IMR-90 (cell line): ENCODE measurements at regions not wholly inside any gene's neighbourhood (a gene's known extent, or its start where the extent isn't known, plus 50 kb on each side); places are given as distances from the start of the nearest gene placed in this dataset.

Experiments used
- ATAC-seq: fragments of 200-7000 bp; cut with Tn5 transposase; 2 replicates; pipeline ENCODE4 v1.9.1; 2020; ENCODE audit warnings: low read depth, mild to moderate bottlenecking, moderate library complexity
- BruUV-seq: library from RNA; stranded (reverse); fragments of 400-500 nt; replicated peaks from 2 replicates; lab custom pipeline; 2021; lab: Mats Ljungman, UMichigan
- CTCF ChIA-PET: fragments of 300-600 bp; formaldehyde crosslinking; extraction: SDS; loops from one replicate; lab custom pipeline; 2021; ENCODE audit warnings: antibody characterized with exemption; lab: Yijun Ruan, JAX
- POLR2A ChIA-PET: fragments of 300-600 bp; sonication (Branson Sonifier 250); formaldehyde crosslinking; loops from one replicate; lab custom pipeline; 2022; ENCODE audit warnings: antibody characterized with exemption; ENCODE audit not compliant: unreplicated experiment; lab: Charles Lee
- DNase-seq: peaks from one replicate; pipeline ENCODE4 v3.0.0; 2013
- H2AFZ ChIP-seq: replicated peaks from 2 replicates; pipeline ENCODE3; 2013; ENCODE audit warnings: low read length, mild to moderate bottlenecking; ENCODE audit not compliant: poor library complexity
- H2AK5ac ChIP-seq: 2 replicates; pipeline ENCODE4 v1.6.1; 2013; ENCODE audit warnings: low read depth, low read length, inconsistent platforms
- H2AK9ac ChIP-seq: replicated peaks from 2 replicates; pipeline ENCODE3; 2013; ENCODE audit warnings: mild to moderate bottlenecking, low read depth, low read length, moderate library complexity; ENCODE audit not compliant: poor library complexity
- H2BK120ac ChIP-seq: 2 replicates; pipeline ENCODE4 v1.6.1; 2013; ENCODE audit warnings: low read depth, low read length, inconsistent platforms
- H2BK15ac ChIP-seq: 3 replicates; pipeline ENCODE4 v1.6.1; 2013; ENCODE audit warnings: low read depth, low read length, inconsistent platforms
- H2BK20ac ChIP-seq: 2 replicates; pipeline ENCODE4 v1.6.1; 2013; ENCODE audit warnings: low read depth, mild to moderate bottlenecking, inconsistent platforms, low read length, moderate library complexity
- H2BK5ac ChIP-seq: 2 replicates; pipeline ENCODE4 v1.6.1; 2013; ENCODE audit warnings: mild to moderate bottlenecking, low read depth, low read length, inconsistent platforms; ENCODE audit not compliant: poor library complexity, severe bottlenecking
- H3K14ac ChIP-seq: replicated peaks from 2 replicates; pipeline ENCODE4 v1.6.1; 2013; ENCODE audit warnings: low read depth, low read length, inconsistent platforms
- H3K18ac ChIP-seq: 2 replicates; pipeline ENCODE4 v1.6.1; 2013; ENCODE audit warnings: low read depth, low read length, control low read depth
- H3K23ac ChIP-seq: 2 replicates; pipeline ENCODE4 v1.6.1; 2013; ENCODE audit warnings: low read depth, low read length, inconsistent platforms
- H3K27ac ChIP-seq: 2 replicates; pipeline ENCODE4 v1.5.1; 2013; ENCODE audit warnings: mild to moderate bottlenecking, control low read depth, low read length; ENCODE audit not compliant: insufficient read depth
- H3K27me3 ChIP-seq: 2 replicates; pipeline ENCODE4 v1.6.1; 2013; ENCODE audit warnings: low read length; ENCODE audit not compliant: control insufficient read depth, insufficient read depth
- H3K36me3 ChIP-seq: 2 replicates; pipeline ENCODE4 v1.6.1; 2013; ENCODE audit warnings: low read length, mixed read lengths; ENCODE audit not compliant: control insufficient read depth, insufficient read depth
- H3K4ac ChIP-seq: 2 replicates; pipeline ENCODE4 v1.6.1; 2013; ENCODE audit warnings: low read depth, low read length, inconsistent platforms
- H3K4me1 ChIP-seq: 2 replicates; pipeline ENCODE4 v1.6.1; 2013; ENCODE audit warnings: low read length, mixed read lengths; ENCODE audit not compliant: control insufficient read depth, insufficient read depth
- H3K4me2 ChIP-seq: 2 replicates; pipeline ENCODE4 v1.6.1; 2013; ENCODE audit warnings: low read depth, mild to moderate bottlenecking, control low read depth, low read length, moderate library complexity
- H3K4me3 ChIP-seq: 2 replicates; pipeline ENCODE4 v1.5.1; 2013; ENCODE audit warnings: low read depth, mild to moderate bottlenecking, control low read depth, low read length, moderate library complexity; ENCODE audit not compliant: insufficient read depth
- H3K56ac ChIP-seq: 2 replicates; pipeline ENCODE4 v1.6.1; 2013; ENCODE audit warnings: low read length, inconsistent platforms; ENCODE audit not compliant: insufficient read depth; ENCODE audit errors: extremely low read depth
- H3K79me1 ChIP-seq, 2 experiments: 2 replicates each; pipeline ENCODE4 v1.6.1; 2013; ENCODE audit warnings: low read length in 2 of 2, inconsistent platforms in 1 of 2, low read depth in 1 of 2
- H3K9ac ChIP-seq: 2 replicates; pipeline ENCODE4 v1.6.1; 2013; ENCODE audit warnings: low read depth, low read length, control low read depth
- H3K9me1 ChIP-seq: 2 replicates; pipeline ENCODE4 v1.6.1; 2013; ENCODE audit warnings: low read length, inconsistent platforms; ENCODE audit not compliant: insufficient read depth
- H3K9me3 ChIP-seq: 2 replicates; pipeline ENCODE4 v1.6.1; 2013; ENCODE audit warnings: low read length; ENCODE audit not compliant: control insufficient read depth, insufficient read depth
- H4K20me1 ChIP-seq: 2 replicates; pipeline ENCODE4 v1.6.1; 2013; ENCODE audit warnings: low read length, inconsistent platforms; ENCODE audit not compliant: insufficient read depth
- H4K5ac ChIP-seq: 2 replicates; pipeline ENCODE4 v1.6.1; 2013; ENCODE audit warnings: mild to moderate bottlenecking, low read depth, low read length, control low read depth
- H4K8ac ChIP-seq, 2 experiments: 2 replicates each; pipeline ENCODE4 v1.6.1; 2013; ENCODE audit warnings: low read depth in 2 of 2, low read length in 2 of 2, control low read depth in 1 of 2, inconsistent platforms in 1 of 2
- H4K91ac ChIP-seq: 2 replicates; pipeline ENCODE4 v1.6.1; 2013; ENCODE audit warnings: low read depth, low read length, inconsistent platforms; ENCODE audit not compliant: insufficient read depth
- CEBPB ChIP-seq: IDR thresholded peaks from 2 replicates; pipeline ENCODE4 v1.6.1; 2012; ENCODE audit warnings: low read depth, low read length, improper control_type of control experiment
- CHD1 ChIP-seq: IDR thresholded peaks from 2 replicates; pipeline ENCODE4 v1.6.1; 2012; ENCODE audit warnings: low read depth, low read length, improper control_type of control experiment
- FOS ChIP-seq: fragments of 150-350 bp; IDR thresholded peaks from 2 replicates; pipeline ENCODE4 v1.6.1; 2016; ENCODE audit warnings: low read depth, low read length
- MAZ ChIP-seq: IDR thresholded peaks from 2 replicates; pipeline ENCODE4 v1.6.1; 2012; ENCODE audit warnings: low read depth, mild to moderate bottlenecking, low read length, improper control_type of control experiment, moderate library complexity, borderline replicate concordance
- MXI1 ChIP-seq: IDR thresholded peaks from 2 replicates; pipeline ENCODE4 v1.6.1; 2012; ENCODE audit warnings: low read depth, mild to moderate bottlenecking, low read length, moderate library complexity, borderline replicate concordance
- NFE2L2 ChIP-seq: fragments of 150-350 bp; IDR thresholded peaks from 2 replicates; pipeline ENCODE4 v1.6.1; 2016; ENCODE audit warnings: low read depth, mild to moderate bottlenecking, low read length
- POLR2A ChIP-seq: IDR thresholded peaks from 2 replicates; pipeline ENCODE4 v1.6.1; 2012; ENCODE audit warnings: mild to moderate bottlenecking, low read depth, low read length
- RAD21 ChIP-seq: IDR thresholded peaks from 2 replicates; pipeline ENCODE4 v1.6.1; 2012; ENCODE audit warnings: low read length, improper control_type of control experiment
- RCOR1 ChIP-seq: IDR thresholded peaks from 2 replicates; pipeline ENCODE4 v1.6.1; 2012; ENCODE audit warnings: mild to moderate bottlenecking, low read length, improper control_type of control experiment; ENCODE audit not compliant: insufficient replicate concordance
- RFX5 ChIP-seq: IDR thresholded peaks from 2 replicates; pipeline ENCODE4 v1.8.0; 2012; ENCODE audit warnings: low read depth, mild to moderate bottlenecking, low read length, moderate library complexity
- SMC3 ChIP-seq: fragments of 150-350 bp; IDR thresholded peaks from 2 replicates; pipeline ENCODE4 v1.6.1; 2016; ENCODE audit warnings: low read depth, mild to moderate bottlenecking, antibody characterized with exemption, low read length, moderate library complexity
- WGBS, 2 experiments: methylation state at CpG; one replicate each; pipeline versions ENCODE4 v1.1.5 to v1.1.7; 2013; ENCODE audit warnings: missing lambda C conversion rate in 2 of 2; ENCODE audit not compliant: insufficient read length in 1 of 2; ENCODE audit errors: extremely low coverage in 2 of 2; 5-methylcytosine and 5-hydroxymethylcytosine counted together
- dilution Hi-C: fragments of 300-500 bp; cut with HindIII; formaldehyde crosslinking; loops from one replicate; pipeline ENCODE4 v1.14.3; 2018; ENCODE audit warnings: low sequenced_read_pairs; ENCODE audit not compliant: unreplicated experiment
- in situ Hi-C: fragments of 300-500 bp; cut with MboI; formaldehyde crosslinking; loops from 3 replicates; pipeline ENCODE4 v1.14.3; 2019; ENCODE audit warnings: low sequenced_read_pairs, inconsistent platforms, mixed read lengths
- intact Hi-C: fragments of 100-400 bp; cut with micrococcal nuclease; formaldehyde crosslinking; loops from 2 replicates; pipeline ENCODE4 v1.10.0; 2022
- TF ChIP-seq, protein P1 (sequence below): conservative IDR thresholded peaks from 2 replicates; pipeline ENCODE4 v1.5.1; 2012; ENCODE audit warnings: mild to moderate bottlenecking, low read depth, low read length, improper control_type of control experiment
- TF ChIP-seq, protein P2 (sequence below): fragments of 150-350 bp; IDR thresholded peaks from 2 replicates; pipeline ENCODE4 v1.6.1; 2017; ENCODE audit warnings: mild to moderate bottlenecking, antibody characterized with exemption, low read length, low read depth
- TF ChIP-seq, protein P3 (sequence below): fragments of 150-350 bp; IDR thresholded peaks from 2 replicates; pipeline ENCODE4 v1.6.1; 2016; ENCODE audit warnings: low read depth, mild to moderate bottlenecking, low read length, moderate library complexity, borderline replicate concordance

DNA sequence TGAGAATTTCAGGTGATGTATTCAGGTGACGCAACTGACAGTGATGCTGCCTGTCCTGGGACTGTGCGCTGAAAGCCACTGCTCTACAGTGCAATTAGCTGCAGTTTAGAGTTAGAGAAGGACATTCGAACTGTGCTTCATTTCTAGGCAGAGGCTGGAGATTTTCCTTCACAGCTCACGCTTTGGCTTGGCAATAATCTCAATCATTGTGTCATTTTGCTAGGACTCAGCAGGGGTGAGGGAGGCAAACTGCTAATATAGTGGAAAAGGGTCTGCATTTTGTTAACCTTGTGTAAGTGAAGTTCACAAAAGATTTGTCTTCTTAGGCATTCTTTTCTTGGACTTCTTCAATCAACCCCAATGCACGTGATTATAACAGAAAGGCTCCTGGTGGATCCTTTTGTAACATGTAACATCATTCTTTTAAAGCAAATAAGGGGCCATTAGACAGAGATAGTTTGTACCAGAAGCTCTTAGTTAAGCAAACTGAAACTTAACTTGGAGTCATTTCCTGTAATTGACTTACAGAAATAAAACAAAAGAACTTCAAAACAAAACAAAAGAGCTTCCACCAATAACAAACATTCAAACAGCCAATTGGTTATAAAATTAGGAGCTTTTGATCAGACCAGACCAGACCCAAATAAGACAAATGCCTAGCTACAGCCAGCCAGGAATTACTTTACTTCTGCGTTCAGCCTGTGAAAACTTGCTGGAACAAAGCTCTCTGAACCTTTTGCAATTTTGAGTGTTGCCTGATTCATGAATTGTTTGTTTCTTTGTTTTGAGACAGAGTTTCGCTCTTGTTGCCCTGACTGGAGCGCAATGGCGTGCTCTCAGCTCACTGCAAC, 1376.3 kb upstream of the CELF4 start:
- H2AK9ac ChIP-seq: no peak overlapping the region
- no peaks in the 10 kb centered on the region for H4K20me1 ChIP-seq
- in situ Hi-C loops: no loop called here
- H3K18ac ChIP-seq: no peak overlapping the region
- H2AK5ac ChIP-seq: no peak overlapping the region
- H3K4me2 ChIP-seq: no peak overlapping the region
- ChIA-PET POLR2A (no interaction called here), CTCF (interaction anchor here (0.6 kb wide), 2 partner anchors 28 to 992 kb away, joined by 3 read pairs; no protein-coding TSS in a partner anchor)
- no peaks in the 10 kb centered on the region for H3K9me1 ChIP-seq
- no peak for ATAC-seq
- no peak for TF ChIP-seq SMC3
- TF ChIP-seq, protein P1, sequence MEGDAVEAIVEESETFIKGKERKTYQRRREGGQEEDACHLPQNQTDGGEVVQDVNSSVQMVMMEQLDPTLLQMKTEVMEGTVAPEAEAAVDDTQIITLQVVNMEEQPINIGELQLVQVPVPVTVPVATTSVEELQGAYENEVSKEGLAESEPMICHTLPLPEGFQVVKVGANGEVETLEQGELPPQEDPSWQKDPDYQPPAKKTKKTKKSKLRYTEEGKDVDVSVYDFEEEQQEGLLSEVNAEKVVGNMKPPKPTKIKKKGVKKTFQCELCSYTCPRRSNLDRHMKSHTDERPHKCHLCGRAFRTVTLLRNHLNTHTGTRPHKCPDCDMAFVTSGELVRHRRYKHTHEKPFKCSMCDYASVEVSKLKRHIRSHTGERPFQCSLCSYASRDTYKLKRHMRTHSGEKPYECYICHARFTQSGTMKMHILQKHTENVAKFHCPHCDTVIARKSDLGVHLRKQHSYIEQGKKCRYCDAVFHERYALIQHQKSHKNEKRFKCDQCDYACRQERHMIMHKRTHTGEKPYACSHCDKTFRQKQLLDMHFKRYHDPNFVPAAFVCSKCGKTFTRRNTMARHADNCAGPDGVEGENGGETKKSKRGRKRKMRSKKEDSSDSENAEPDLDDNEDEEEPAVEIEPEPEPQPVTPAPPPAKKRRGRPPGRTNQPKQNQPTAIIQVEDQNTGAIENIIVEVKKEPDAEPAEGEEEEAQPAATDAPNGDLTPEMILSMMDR: no peak
- no peak for TF ChIP-seq CEBPB
- no peak for TF ChIP-seq FOS
- TF ChIP-seq, protein P2, sequence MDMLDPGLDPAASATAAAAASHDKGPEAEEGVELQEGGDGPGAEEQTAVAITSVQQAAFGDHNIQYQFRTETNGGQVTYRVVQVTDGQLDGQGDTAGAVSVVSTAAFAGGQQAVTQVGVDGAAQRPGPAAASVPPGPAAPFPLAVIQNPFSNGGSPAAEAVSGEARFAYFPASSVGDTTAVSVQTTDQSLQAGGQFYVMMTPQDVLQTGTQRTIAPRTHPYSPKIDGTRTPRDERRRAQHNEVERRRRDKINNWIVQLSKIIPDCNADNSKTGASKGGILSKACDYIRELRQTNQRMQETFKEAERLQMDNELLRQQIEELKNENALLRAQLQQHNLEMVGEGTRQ: no peak
- TF ChIP-seq RAD21: no peak
- no peak for TF ChIP-seq RCOR1
- TF ChIP-seq RFX5: no peak
- TF ChIP-seq MAZ: no peak
- TF ChIP-seq NFE2L2: no peak
- TF ChIP-seq MXI1: no peak
- TF ChIP-seq, protein P3, sequence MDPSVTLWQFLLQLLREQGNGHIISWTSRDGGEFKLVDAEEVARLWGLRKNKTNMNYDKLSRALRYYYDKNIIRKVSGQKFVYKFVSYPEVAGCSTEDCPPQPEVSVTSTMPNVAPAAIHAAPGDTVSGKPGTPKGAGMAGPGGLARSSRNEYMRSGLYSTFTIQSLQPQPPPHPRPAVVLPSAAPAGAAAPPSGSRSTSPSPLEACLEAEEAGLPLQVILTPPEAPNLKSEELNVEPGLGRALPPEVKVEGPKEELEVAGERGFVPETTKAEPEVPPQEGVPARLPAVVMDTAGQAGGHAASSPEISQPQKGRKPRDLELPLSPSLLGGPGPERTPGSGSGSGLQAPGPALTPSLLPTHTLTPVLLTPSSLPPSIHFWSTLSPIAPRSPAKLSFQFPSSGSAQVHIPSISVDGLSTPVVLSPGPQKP: no peak
- no peak for TF ChIP-seq POLR2A
- no peak for TF ChIP-seq CHD1
- no peak overlapping the region for H3K4ac ChIP-seq
- H4K91ac ChIP-seq: no peak overlapping the region
- H3K79me1 ChIP-seq: no peaks in the 10 kb centered on the region
- intact Hi-C loops: no loop called here
- H3K36me3 ChIP-seq: no peaks in the 10 kb centered on the region
- H3K27me3 ChIP-seq: no peaks in the 10 kb centered on the region
- H4K8ac ChIP-seq: no peak overlapping the region
- H2BK5ac ChIP-seq: no peak overlapping the region
- peaks cover 11% of the 10 kb centered on the region for H3K9me3 ChIP-seq
- H3K23ac ChIP-seq: no peak overlapping the region
- no peak overlapping the region for H3K9ac ChIP-seq
- BruUV-seq: no TSS peak
- no peak overlapping the region for H3K4me3 ChIP-seq
- H3K14ac ChIP-seq: no peak overlapping the region
- no peak overlapping the region for H3K27ac ChIP-seq
- WGBS, 2 experiments: 33% methylated on average over 1 of the region's 9 CpGs; no CpG with 5 or more reads in 1 of the 2 experiments
- no peak overlapping the region for H2AFZ ChIP-seq
- no peak overlapping the region for H2BK15ac ChIP-seq
- H3K56ac ChIP-seq: no peak overlapping the region
- dilution Hi-C loops: no loop called here
- no peak overlapping the region for H2BK120ac ChIP-seq
- no peaks in the 10 kb centered on the region for H3K4me1 ChIP-seq
- no peak overlapping the region for H2BK20ac ChIP-seq
- no peak overlapping the region for H4K5ac ChIP-seq
- DNase-seq: no peak
